ENCODE measurements at regions not wholly inside any gene's neighbourhood (a gene's known extent, or its start where the extent isn't known, plus 50 kb on each side); places are given as distances from the start of the nearest gene placed in this dataset.
"Not testable (repeated sequence)": the region's sequence is repeated elsewhere in the genome, so short reads cannot be mapped to it uniquely, and the experiment has no call there.

DNA sequence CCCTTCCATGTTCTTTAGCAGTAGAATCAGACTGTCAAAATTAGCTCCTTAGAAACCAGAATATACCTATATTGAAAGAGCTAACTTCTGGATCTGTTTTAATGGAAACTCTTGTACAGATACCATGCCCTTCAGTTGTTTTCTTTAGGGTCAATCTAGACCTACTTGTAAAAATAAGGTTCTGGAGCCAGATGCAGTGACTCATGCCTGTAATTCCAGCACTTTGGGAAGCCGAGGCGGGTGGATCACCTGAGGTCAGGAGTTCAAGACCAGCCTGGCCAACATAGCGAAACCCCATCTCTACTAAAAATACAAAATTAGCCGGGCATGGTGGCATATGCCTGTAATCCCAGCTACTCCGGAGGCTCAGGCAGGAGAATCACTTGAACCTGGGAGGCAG, 146.0 kb upstream of the SOD1 start:
- not testable (repeated sequence) for H3K4me1 Mint-ChIP-seq; ATAC-seq (ENCODE audit: low read depth); H3K4me3 Mint-ChIP-seq; H3K27me3 Mint-ChIP-seq; H3K27ac Mint-ChIP-seq; H3K36me3 Mint-ChIP-seq; H3K9me3 Mint-ChIP-seq; DNase-seq (ENCODE audit: low spot score in 2 of 2)

DNA sequence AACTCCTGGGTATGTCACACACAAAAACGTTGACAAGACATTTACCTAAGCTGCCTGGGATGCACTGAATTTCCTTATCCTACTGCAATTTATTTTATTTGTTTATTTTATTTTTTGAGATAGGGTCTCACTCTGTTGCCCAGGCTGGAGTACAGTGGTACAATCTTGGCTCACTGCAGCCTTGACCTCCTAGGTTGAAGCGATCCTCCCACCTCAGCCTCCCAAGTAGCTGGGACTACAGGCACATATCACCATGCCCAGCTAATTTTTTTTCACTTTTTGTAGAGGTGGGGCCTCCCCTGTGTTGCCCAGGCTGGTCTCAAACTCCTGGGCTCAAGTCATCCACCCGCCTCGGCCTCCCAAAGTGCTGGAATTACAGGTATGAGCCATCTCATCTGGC, 147.5 kb upstream of the SOD1 start:
- not testable (repeated sequence) for DNase-seq (ENCODE audit: low spot score in 2 of 2); H3K4me3 Mint-ChIP-seq; ATAC-seq (ENCODE audit: low read depth); H3K27me3 Mint-ChIP-seq; H3K27ac Mint-ChIP-seq; H3K36me3 Mint-ChIP-seq; H3K9me3 Mint-ChIP-seq
- peaks cover 15% of the 10 kb centered on the region for H3K4me1 Mint-ChIP-seq

DNA sequence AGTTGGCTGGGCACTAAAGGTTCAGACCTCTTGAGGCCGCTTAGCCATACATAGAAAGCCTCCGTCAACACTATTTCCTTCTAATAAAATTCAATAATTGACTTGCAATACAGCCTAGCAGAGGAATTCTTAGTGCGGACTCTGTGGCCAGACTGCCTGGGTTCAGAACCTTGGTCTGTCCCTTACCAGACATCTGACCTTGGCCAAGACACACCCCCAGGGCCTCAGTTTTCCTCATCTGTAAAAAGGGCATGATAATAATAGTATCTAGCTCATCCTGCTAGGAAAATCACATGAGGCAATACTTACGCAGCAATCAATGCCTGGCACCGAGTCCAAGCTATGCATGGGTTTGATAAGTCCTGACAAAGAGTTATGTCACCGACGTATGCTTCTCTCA, 148.2 kb upstream of the SOD1 start:
- Mint-ChIP-seq H3K27ac (no peak overlapping the region), H3K4me1 (peaks cover 20% of the 10 kb centered on the region), H3K36me3 (no peaks in the 10 kb centered on the region), H3K27me3 (peaks cover 7% of the 10 kb centered on the region), H3K9me3 (peaks cover 1% of the 10 kb centered on the region), H3K4me3 (no peak overlapping the region)
- ATAC-seq (ENCODE audit: low read depth): no peak
- no peak for DNase-seq (ENCODE audit: low spot score in 2 of 2)

DNA sequence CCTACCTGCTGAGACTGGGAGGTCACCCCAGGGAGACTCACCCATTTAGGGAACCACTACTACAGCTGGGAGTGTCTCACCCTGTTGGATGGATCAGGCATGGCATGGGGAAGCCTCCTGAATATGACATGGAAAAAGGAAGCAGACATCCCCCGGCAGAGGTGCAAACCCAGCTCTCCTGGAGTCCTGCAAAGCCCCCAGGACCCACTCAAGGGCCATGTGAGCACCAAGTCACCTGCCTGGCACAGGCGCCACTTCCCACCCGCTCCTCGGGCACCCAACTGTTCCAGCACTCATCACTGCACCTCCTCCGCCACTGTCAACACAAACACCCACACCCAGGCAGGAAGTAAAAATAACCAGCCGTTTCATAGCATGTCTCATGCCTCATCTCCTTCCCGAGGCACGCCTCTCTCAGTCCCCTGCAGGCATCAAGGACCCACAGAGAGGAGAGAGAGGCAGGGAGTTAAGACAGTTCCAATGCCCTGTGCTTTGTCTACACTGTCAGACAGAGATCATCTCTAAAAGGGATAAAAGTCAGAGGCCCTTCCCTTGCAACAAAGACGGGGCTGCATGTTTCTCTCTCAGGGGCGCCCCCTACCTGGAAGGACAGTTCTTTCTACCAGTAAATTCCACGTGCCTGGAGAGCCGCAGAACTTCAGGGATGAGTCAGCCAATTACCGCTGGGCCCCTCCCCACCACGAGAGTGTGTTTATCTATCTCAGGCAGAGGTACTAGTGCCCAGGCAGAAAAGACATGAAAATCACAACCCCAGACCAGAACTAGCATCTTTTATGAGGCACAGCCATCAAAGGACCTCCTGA, 150.1 kb upstream of the SOD1 start:
- no peak for ATAC-seq (ENCODE audit: low read depth)
- H3K4me3 Mint-ChIP-seq: peak overlapping the region; percentile 64
- no peak overlapping the region for H3K27ac Mint-ChIP-seq

DNA sequence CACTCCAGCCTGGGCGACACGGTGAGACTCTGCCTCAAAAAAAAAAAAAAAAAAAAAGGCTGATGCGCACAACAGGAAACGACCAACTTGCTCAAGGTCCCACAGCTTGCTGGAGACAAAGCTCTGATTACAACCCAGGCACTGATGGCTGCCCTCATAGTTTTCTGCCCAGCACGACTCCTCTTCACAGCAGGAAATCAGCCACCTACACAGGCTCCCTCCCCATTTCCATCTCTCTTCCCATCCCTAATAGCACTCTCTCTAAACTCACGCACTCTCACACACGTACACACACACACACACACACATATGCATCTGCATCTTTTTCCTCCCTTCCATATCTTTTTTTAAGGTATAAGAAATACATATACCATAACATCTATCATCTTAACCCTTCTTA, 153.5 kb upstream of the SOD1 start:
- DNase-seq (ENCODE audit: low spot score in 2 of 2): no peak

More for the DNA sequence above, 150.1 kb upstream of the SOD1 start:
- Mint-ChIP-seq H3K27me3 (peaks cover 8% of the 10 kb centered on the region), H3K9me3 (peaks cover 4% of the 10 kb centered on the region), H3K4me1 (peaks cover 23% of the 10 kb centered on the region), H3K36me3 (peaks cover 2% of the 10 kb centered on the region)
- DNase-seq (ENCODE audit: low spot score in 2 of 2): no peak

DNA sequence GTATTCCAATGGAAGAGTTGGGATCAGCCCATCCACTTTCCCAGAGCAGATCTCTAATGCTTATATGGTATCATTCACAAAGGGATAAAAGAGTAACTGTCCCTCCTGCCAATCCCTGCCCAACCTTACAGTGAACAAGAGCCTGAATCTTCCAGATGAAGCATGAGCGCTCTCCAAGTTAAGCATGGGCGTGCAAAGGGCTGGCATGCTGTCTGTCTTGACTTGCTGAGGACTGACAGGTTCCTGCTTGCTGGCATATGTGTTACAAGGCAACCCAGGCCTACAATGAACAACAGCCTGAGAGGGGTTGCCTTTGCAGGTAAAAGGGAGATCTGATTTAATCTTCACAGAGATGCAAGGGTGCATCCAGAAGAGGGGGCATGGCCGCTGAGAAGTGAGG, 155.6 kb upstream of the SOD1 start:
- Mint-ChIP-seq H3K4me1 (peaks cover 16% of the 10 kb centered on the region), H3K4me3 (no peak overlapping the region), H3K27ac (no peak overlapping the region), H3K9me3 (peaks cover 5% of the 10 kb centered on the region), H3K36me3 (peaks cover 2% of the 10 kb centered on the region), H3K27me3 (peaks cover 2% of the 10 kb centered on the region)
- no peak for ATAC-seq (ENCODE audit: low read depth)
- no peak for DNase-seq (ENCODE audit: low spot score in 2 of 2)

More for the DNA sequence above, 153.5 kb upstream of the SOD1 start:
- Mint-ChIP-seq H3K9me3 (peaks cover 5% of the 10 kb centered on the region), H3K27ac (peak overlapping the region; percentile 51), H3K36me3 (peaks cover 2% of the 10 kb centered on the region), H3K4me3 (no peak overlapping the region), H3K4me1 (peaks cover 23% of the 10 kb centered on the region), H3K27me3 (peaks cover 8% of the 10 kb centered on the region)
- no peak for ATAC-seq (ENCODE audit: low read depth)

DNA sequence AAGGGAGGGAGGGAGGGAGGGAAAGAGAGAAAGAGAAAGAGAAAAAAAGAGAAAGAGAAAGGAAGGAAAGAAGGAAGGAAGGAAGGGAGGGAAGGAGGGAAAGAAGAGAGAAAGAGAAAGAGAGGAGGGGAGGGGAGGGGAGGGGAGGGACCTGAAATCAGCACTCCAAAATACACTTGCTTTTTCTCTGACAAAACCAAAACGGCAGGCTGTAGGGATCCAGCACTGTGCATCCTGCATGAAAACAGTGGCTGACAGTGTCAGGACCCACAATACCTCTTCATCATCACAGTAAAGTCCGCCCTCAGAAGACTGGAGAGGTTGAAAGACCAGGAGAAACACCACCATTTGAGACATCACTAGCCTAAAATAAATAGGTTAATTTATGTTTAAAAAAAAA, 156.0 kb upstream of the SOD1 start:
- Mint-ChIP-seq H3K36me3 (peaks cover 2% of the 10 kb centered on the region), H3K27ac (no peak overlapping the region), H3K27me3 (peaks cover 2% of the 10 kb centered on the region), H3K9me3 (peaks cover 5% of the 10 kb centered on the region), H3K4me1 (peaks cover 15% of the 10 kb centered on the region), H3K4me3 (no peak overlapping the region)
- ATAC-seq (ENCODE audit: low read depth) (no peak), DNase-seq (ENCODE audit: low spot score in 2 of 2) (no peak)

DNA sequence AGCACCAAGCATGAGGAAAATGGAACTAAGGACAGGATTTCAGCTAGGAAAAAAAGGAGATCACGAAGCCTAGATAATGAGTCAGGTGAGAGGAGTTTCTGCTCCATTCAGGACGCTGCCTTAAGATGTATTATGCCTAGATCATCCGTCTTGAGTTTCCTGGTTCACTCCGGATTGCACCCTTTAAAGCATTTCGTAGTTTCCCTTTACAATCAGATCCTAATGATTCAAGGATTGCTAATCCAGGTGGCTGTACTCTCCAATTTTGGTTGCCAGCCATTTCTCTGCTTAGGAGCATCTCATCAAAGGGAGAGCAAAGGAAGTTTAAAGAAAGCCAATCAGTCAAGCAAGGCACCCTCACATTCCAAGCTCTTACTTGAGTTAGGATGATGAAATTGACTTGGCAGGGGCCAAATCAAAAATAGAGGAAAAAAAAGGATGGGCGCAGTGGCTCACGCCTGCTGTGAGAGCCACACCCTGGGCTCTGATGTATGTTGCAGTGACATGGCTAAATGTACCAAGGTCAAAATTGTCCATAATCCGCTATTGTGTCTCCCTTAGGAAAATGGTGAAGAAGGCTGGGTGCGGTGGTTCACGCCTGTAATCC, 156.9 kb upstream of the SOD1 start:
- peaks cover 5% of the 10 kb centered on the region for H3K9me3 Mint-ChIP-seq
- peaks cover 11% of the 10 kb centered on the region for H3K4me1 Mint-ChIP-seq
- H3K27ac Mint-ChIP-seq: no peak overlapping the region
- no peak for DNase-seq (ENCODE audit: low spot score in 2 of 2)
- H3K27me3 Mint-ChIP-seq: peaks cover 2% of the 10 kb centered on the region
- no peak overlapping the region for H3K4me3 Mint-ChIP-seq
- peaks cover 2% of the 10 kb centered on the region for H3K36me3 Mint-ChIP-seq
- ATAC-seq (ENCODE audit: low read depth): no peak

DNA sequence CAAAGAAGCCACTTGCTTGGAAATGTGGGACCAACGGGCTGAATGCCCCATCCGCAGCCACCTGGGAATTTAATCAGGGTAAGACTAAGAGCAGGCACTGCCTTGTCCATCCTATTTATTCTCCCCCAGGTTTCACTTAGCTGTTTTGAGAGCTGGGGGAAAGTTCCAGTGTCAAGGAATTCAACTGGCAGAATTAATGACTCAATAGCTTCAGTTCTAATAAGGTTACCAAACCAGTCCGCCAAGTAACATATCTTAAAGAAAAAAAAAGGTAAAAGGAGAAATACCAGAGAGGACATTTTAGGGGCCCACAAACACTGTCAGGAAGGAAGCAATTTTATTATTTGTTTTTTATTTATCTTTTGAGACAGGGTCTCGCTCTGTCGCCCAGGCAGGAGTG, 157.6 kb upstream of the SOD1 start:
- no peak for ATAC-seq (ENCODE audit: low read depth)
- peaks cover 5% of the 10 kb centered on the region for H3K9me3 Mint-ChIP-seq

DNA sequence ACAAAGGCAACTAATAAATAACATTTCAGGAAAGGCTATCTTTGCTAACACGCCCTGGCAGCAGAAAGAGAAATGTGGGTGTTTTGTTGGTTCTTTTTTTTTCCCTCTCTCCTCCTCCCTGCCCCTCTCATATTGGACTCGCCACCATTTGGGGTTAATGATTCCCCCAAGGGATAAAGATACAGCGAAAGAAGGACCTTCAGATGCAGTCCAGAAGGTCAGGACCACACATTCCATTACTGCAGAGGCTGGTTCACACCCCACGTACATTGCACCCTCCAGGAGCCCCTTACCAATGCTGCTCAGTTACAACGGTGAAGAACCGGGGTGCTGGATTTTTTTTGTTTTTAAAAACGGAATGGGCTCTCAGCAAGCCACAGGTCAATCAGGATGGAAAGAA, 156.9 kb upstream of the TIAM1 start:
- Mint-ChIP-seq H3K36me3 (peaks cover under 1% of the 10 kb centered on the region), H3K27me3 (peaks cover under 1% of the 10 kb centered on the region), H3K4me3 (no peak overlapping the region), H3K9me3 (peaks cover 1% of the 10 kb centered on the region), H3K27ac (no peak overlapping the region), H3K4me1 (peaks cover under 1% of the 10 kb centered on the region)
- ATAC-seq (ENCODE audit: low read depth) (no peak), DNase-seq (ENCODE audit: low spot score in 2 of 2) (no peak)

More for the DNA sequence above, 157.6 kb upstream of the SOD1 start:
- peaks cover 2% of the 10 kb centered on the region for H3K36me3 Mint-ChIP-seq
- H3K4me3 Mint-ChIP-seq: no peak overlapping the region
- no peak for DNase-seq (ENCODE audit: low spot score in 2 of 2)
- no peak overlapping the region for H3K27ac Mint-ChIP-seq
- H3K4me1 Mint-ChIP-seq: peaks cover 8% of the 10 kb centered on the region
- H3K27me3 Mint-ChIP-seq: peaks cover 2% of the 10 kb centered on the region

DNA sequence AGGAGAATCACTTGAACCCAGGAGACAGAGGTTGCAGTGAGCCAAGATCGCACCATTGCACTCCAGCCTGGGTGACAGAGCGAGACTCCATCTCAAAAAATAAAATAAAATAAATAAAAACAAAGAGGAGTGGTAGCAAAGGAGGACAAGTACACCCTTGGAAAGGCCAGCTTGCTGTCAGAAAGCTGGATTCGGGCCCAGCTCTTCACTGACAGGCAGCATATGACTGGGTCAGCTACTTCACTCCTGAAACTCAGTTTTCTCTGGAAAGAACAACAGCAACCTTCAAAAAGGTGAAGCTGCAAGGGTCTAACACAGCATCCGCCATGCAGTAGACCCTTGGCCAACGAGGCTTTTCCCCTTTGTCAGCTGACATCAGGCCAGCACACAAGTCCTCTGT, 156.0 kb upstream of the TIAM1 start:
- Mint-ChIP-seq H3K36me3 (no peaks in the 10 kb centered on the region), H3K9me3 (peaks cover 1% of the 10 kb centered on the region), H3K27ac (no peak overlapping the region), H3K4me1 (no peaks in the 10 kb centered on the region), H3K27me3 (no peaks in the 10 kb centered on the region), H3K4me3 (no peak overlapping the region)
- no peak for ATAC-seq (ENCODE audit: low read depth)
- no peak for DNase-seq (ENCODE audit: low spot score in 2 of 2)

DNA sequence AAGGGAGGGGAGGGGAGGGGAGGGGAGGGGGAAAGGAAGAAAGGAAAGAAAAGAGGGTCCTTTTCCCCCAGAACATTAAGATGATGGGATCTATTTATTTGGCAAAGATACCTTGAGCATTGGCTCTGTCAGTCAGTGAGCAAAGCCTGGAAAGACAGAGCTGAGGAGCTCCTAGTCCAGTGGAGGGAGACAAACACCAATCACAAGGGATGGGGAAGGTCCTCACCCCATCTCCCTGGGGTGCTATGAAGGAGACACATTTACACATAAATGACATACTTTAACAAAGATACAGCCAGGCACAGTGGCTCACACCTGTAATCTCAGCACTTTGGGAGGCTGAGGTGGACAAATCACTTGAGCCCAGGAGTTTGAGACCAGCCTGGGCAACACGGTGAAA, 154.9 kb upstream of the TIAM1 start:
- Mint-ChIP-seq H3K9me3 (peaks cover 1% of the 10 kb centered on the region), H3K4me1 (no peaks in the 10 kb centered on the region), H3K27me3 (peaks cover 2% of the 10 kb centered on the region), H3K36me3 (no peaks in the 10 kb centered on the region), H3K27ac (no peak overlapping the region), H3K4me3 (no peak overlapping the region)
- DNase-seq (ENCODE audit: low spot score in 2 of 2) (no peak), ATAC-seq (ENCODE audit: low read depth) (no peak)

DNA sequence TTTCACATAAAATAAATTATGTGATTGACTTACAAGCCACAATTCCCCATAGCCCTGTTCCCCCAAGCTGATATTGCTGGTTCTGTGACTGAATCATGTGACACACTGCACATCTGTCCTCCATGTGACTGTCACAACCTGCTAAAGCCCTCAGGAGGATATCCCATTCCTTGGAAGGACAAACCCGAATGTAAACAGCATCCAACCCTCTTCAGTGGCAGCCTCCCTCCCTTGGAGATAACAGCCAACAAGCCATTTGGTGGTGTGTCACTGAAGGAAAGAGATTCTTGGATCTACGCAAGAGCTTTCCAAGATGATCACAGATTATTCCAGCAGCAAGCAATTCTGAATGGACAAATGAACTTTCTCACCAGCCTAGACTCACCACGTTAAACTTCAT, 153.9 kb upstream of the TIAM1 start:
- Mint-ChIP-seq H3K36me3 (no peaks in the 10 kb centered on the region), H3K4me3 (no peak overlapping the region), H3K9me3 (no peaks in the 10 kb centered on the region), H3K27me3 (peaks cover 2% of the 10 kb centered on the region), H3K27ac (no peak overlapping the region), H3K4me1 (no peaks in the 10 kb centered on the region)
- ATAC-seq (ENCODE audit: low read depth): no peak
- no peak for DNase-seq (ENCODE audit: low spot score in 2 of 2)

DNA sequence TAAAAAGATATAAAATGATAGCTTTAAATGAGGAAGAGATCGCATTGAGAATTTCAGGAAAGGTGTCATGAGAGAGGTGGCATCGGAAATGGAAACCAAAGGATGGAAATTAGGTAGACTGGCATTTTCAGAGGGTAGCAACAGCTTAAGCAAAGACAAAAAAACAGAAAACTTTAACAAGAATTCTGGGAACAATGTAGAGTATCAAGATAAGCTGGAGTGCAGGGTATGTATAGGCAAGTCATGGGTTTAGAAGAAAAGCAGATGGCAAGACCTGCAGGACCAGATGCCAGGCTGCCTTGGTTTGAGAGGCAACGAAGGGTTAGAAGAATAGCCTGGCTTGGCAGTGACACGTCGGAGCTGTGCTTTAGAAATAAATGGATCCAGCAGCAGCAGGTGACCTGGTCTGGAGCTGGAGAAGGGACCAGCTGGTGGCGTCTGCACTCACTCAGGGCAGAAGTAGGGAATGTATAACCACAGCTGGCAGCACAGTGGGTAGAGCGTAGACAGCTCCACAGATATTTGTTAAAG, 149.4 kb upstream of the TIAM1 start:
- H3K9me3 Mint-ChIP-seq: no peaks in the 10 kb centered on the region
- no peak for ATAC-seq (ENCODE audit: low read depth)
- DNase-seq (ENCODE audit: low spot score in 2 of 2): no peak
- H3K4me1 Mint-ChIP-seq: no peaks in the 10 kb centered on the region
- H3K4me3 Mint-ChIP-seq: no peak overlapping the region
- no peak overlapping the region for H3K27ac Mint-ChIP-seq
- H3K27me3 Mint-ChIP-seq: peaks cover 3% of the 10 kb centered on the region
- no peaks in the 10 kb centered on the region for H3K36me3 Mint-ChIP-seq

Measured in memory B cell (primary cell).